Neuronal stem cell (in vitro differentiated cells): ENCODE measurements at regions not wholly inside any gene's neighbourhood (a gene's known extent, or its start where the extent isn't known, plus 50 kb on each side); places are given as distances from the start of the nearest gene placed in this dataset.

ENCODE experiments used
- DNase-seq: peaks from one replicate; pipeline ENCODE4 v3.0.0-alpha.2; 2013; ENCODE audit warnings: low spot score
- H2AFZ ChIP-seq: one replicate; pipeline ENCODE4 v1.6.1; 2013; ENCODE audit warnings: mild to moderate bottlenecking, low read length, inconsistent platforms
- H2AK5ac ChIP-seq: 2 replicates; pipeline ENCODE4 v1.6.1; 2013; ENCODE audit warnings: low read depth, mild to moderate bottlenecking, inconsistent platforms, low read length, moderate library complexity, mixed read lengths
- H2BK120ac ChIP-seq: 2 replicates; pipeline ENCODE4 v1.6.1; 2013; ENCODE audit warnings: low read depth, mild to moderate bottlenecking, inconsistent platforms, low read length, moderate library complexity, mixed read lengths
- H2BK12ac ChIP-seq: one replicate; pipeline ENCODE4 v1.6.1; 2013; ENCODE audit warnings: low read length, inconsistent platforms
- H2BK15ac ChIP-seq: 2 replicates; pipeline ENCODE4 v1.6.1; 2013; ENCODE audit warnings: mild to moderate bottlenecking, low read length, inconsistent platforms, mixed read lengths
- H2BK5ac ChIP-seq: one replicate; pipeline ENCODE4 v1.6.1; 2013; ENCODE audit warnings: inconsistent platforms, mild to moderate bottlenecking, low read length, moderate library complexity
- H3K14ac ChIP-seq: one replicate; pipeline ENCODE4 v1.6.1; 2013; ENCODE audit warnings: low read length, inconsistent platforms
- H3K18ac ChIP-seq: 2 replicates; pipeline ENCODE4 v1.6.1; 2013; ENCODE audit warnings: low read length, inconsistent platforms
- H3K23ac ChIP-seq: 2 replicates; pipeline ENCODE4 v1.6.1; 2013; ENCODE audit warnings: low read depth, mild to moderate bottlenecking, mixed read lengths, low read length, inconsistent platforms; ENCODE audit not compliant: poor library complexity
- H3K27ac ChIP-seq: replicated peaks from 3 replicates; pipeline ENCODE4 v1.5.1; 2013; ENCODE audit warnings: low read length, inconsistent platforms
- H3K27me3 ChIP-seq, 3 experiments: 2 replicates each; pipeline ENCODE4 v1.6.1; 2013; ENCODE audit warnings: low read length in 3 of 3, mild to moderate bottlenecking in 2 of 3, inconsistent platforms in 1 of 3, low read depth in 1 of 3, mixed read lengths in 1 of 3, moderate library complexity in 1 of 3; ENCODE audit not compliant: control insufficient read depth in 3 of 3, insufficient read depth in 3 of 3
- H3K36me3 ChIP-seq, 2 donors: replicated peaks in 1 of 2; 2 replicates each; pipeline ENCODE4 v1.6.1; 2013; ENCODE audit warnings: low read length in 2 of 2; ENCODE audit not compliant: control insufficient read depth in 2 of 2, insufficient read depth in 2 of 2
- H3K4ac ChIP-seq: 2 replicates; pipeline ENCODE4 v1.6.1; 2013; ENCODE audit warnings: inconsistent platforms, mild to moderate bottlenecking, low read length, moderate library complexity
- H3K4me1 ChIP-seq, 2 donors: 1 replicate in 1 of 2; 2 replicates in 1 of 2; pipeline ENCODE4 v1.6.1; 2013; ENCODE audit warnings: low read length in 2 of 2, low read depth in 1 of 2; ENCODE audit not compliant: control insufficient read depth in 2 of 2, insufficient read depth in 1 of 2
- H3K4me2 ChIP-seq: one replicate; pipeline ENCODE4 v1.6.1; 2013; ENCODE audit warnings: mild to moderate bottlenecking, low read length, inconsistent platforms; ENCODE audit not compliant: insufficient read depth, poor library complexity, severe bottlenecking
- H3K4me3 ChIP-seq, 2 donors: 2 replicates each; pipeline ENCODE4 v1.5.1; 2013; ENCODE audit warnings: low read length in 2 of 2, mild to moderate bottlenecking in 2 of 2, inconsistent platforms in 1 of 2, moderate library complexity in 1 of 2
- H3K79me1 ChIP-seq: one replicate; pipeline ENCODE4 v1.6.1; 2013; ENCODE audit warnings: low read depth, mild to moderate bottlenecking, inconsistent platforms, low read length, moderate library complexity
- H3K9ac ChIP-seq: one replicate; pipeline ENCODE4 v1.6.1; 2013; ENCODE audit warnings: mild to moderate bottlenecking, low read depth, low read length, inconsistent platforms; ENCODE audit not compliant: poor library complexity
- H3K9me3 ChIP-seq, 2 donors: replicated peaks in 1 of 2; 2 replicates each; pipeline versions ENCODE3 to v1.6.1; 2013; ENCODE audit warnings: low read length in 2 of 2, mild to moderate bottlenecking in 2 of 2, inconsistent platforms in 1 of 2, low read depth in 1 of 2, mixed read lengths in 1 of 2, moderate library complexity in 1 of 2; ENCODE audit not compliant: control insufficient read depth in 2 of 2, insufficient read depth in 1 of 2
- H4K8ac ChIP-seq: one replicate; pipeline ENCODE4 v1.6.1; 2013; ENCODE audit warnings: low read depth, mild to moderate bottlenecking, inconsistent platforms, low read length, moderate library complexity
- H4K91ac ChIP-seq: one replicate; pipeline ENCODE4 v1.6.1; 2013; ENCODE audit warnings: low read length, low read depth, mild to moderate bottlenecking, inconsistent platforms; ENCODE audit not compliant: poor library complexity
- whole genome bisulfite sequencing, 2 donors: extraction: QIAGEN DNeasy Blood & Tissue Kit; methylation state at CpG; one replicate each; pipeline ENCODE4 v1.1.7; 2013; ENCODE audit warnings: missing lambda C conversion rate in 2 of 2, mixed read lengths in 1 of 2; ENCODE audit not compliant: insufficient read length in 2 of 2, insufficient replicate concordance in 1 of 2; ENCODE audit errors: extremely low coverage in 2 of 2; 5-methylcytosine and 5-hydroxymethylcytosine counted together

DNA sequence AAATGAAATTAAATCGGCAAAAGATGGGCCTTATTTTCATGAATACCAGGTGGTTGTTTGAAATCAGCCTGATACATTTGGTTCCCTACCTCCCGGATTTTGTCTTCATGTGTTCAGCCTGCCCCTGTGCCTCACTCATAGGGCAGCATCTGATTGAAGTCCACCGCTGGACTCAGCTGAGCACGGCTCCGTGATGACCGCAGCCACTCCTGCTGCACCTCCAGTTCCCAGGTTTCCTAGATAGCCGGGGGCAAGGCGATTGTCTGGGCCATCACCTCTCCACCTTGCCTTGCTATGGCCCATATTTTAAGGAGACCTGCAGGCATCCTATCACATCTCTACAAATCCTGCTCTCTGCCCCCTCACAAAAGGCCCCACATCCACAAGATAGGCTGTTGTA lies 563.8 kb downstream of the NUF2 start:
- Histone ChIP-seq H2BK15ac (no peak overlapping the region), H4K8ac (no peak overlapping the region), H3K9me3 (no peaks in the 10 kb centered on the region), H2BK12ac (no peak overlapping the region), H2BK5ac (no peak overlapping the region), H3K27me3 (no peaks in the 10 kb centered on the region), H2AFZ (no peak overlapping the region), H3K27ac (no peak overlapping the region), H2AK5ac (no peak overlapping the region), H4K91ac (no peak overlapping the region), H3K23ac (no peak overlapping the region), H2BK120ac (no peak overlapping the region), H3K18ac (no peak overlapping the region), H3K4me3 (peak overlapping the region in 1 of 2 donors; percentile 45), H3K9ac (no peak overlapping the region), H3K4ac (no peak overlapping the region), H3K79me1 (no peaks in the 10 kb centered on the region), H3K4me1 (no peaks in the 10 kb centered on the region), H3K14ac (no peak overlapping the region), H3K36me3 (no peaks in the 10 kb centered on the region), H3K4me2 (no peak overlapping the region)
- no CpG with 5 or more reads among the region's 8 CpGs for WGBS, 2 donors
- DNase-seq = no peak

DNA sequence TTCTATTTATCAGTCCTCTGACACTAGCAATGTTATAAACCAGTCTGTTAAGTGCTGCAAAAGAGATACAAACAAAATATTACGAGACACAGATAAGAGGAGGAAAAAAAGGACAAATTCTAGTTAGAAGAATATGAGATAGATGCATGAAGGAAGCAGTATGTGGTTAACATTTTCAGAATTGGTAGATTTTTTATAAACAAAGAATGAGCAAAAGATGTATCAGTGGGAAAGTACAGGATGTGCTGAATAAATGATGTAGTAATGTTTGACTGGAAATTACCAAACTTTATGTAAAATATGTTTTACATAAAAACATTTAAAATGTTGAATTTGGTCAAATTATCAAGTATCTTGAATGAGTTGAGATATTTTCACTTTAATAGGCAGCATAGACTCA lies 574.2 kb downstream of the NUF2 start:
- Histone ChIP-seq H3K36me3 (no peaks in the 10 kb centered on the region), H3K9me3 (peaks cover 0 to 1% of the 10 kb centered on the region in 2 donors)
- no CpG with 5 or more reads among the region's 1 CpG for WGBS, 2 donors

DNA sequence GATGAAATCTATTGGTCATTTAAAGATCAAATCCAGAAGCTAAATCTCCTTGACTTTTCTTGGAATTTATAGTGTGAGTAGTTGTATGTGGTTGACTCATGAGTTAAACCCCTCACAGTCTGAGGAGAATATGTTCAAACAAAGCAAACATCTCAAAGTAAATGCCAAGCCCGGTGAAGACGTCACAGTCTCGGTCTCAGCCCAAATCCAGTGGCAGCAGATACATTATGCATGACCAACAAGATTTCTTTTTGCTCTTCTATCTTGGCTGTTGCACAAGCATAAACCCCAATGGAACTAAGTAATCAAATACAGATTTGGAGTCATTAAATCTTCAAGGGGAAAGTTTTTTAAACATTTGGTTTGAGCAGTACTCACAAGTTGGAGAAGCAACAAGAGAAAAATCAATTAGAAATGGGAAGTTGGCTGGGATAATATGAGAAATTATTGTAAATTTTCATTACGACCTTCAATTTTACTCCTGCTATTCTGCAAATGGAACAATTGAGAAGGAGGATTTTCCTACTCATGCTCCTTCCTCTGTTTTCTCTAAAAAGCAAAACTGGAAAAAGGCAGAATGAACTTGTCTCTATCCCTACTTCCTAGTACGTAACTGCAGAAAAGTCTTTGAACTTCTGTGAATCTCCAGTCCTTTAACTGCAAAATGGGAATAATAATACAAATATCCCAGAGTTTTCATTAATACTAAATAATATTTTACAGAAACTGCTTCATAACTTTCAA lies 575.8 kb downstream of the NUF2 start:
- Histone ChIP-seq H2BK120ac (no peak overlapping the region), H3K23ac (no peak overlapping the region), H3K79me1 (no peaks in the 10 kb centered on the region), H3K9ac (no peak overlapping the region), H3K4me3 (no peak overlapping the region), H3K27ac (no peak overlapping the region), H3K14ac (no peak overlapping the region), H3K9me3 (no peaks in the 10 kb centered on the region), H2AFZ (no peak overlapping the region), H4K91ac (no peak overlapping the region), H2BK12ac (no peak overlapping the region), H2BK5ac (no peak overlapping the region), H3K4me1 (no peaks in the 10 kb centered on the region), H2AK5ac (no peak overlapping the region), H3K18ac (no peak overlapping the region), H2BK15ac (no peak overlapping the region), H3K27me3 (no peaks in the 10 kb centered on the region), H3K4ac (no peak overlapping the region), H3K36me3 (no peaks in the 10 kb centered on the region), H3K4me2 (no peak overlapping the region), H4K8ac (no peak overlapping the region)
- no peak for DNase-seq
- no CpG with 5 or more reads among the region's 5 CpGs for WGBS, 2 donors

More for the DNA sequence above, 574.2 kb downstream of the NUF2 start:
- Histone ChIP-seq H3K23ac (no peak overlapping the region), H3K18ac (no peak overlapping the region), H2BK15ac (no peak overlapping the region), H2BK120ac (no peak overlapping the region), H4K8ac (no peak overlapping the region), H2AK5ac (no peak overlapping the region), H4K91ac (no peak overlapping the region), H3K4me3 (no peak overlapping the region), H2BK5ac (no peak overlapping the region), H2BK12ac (no peak overlapping the region), H3K27me3 (no peaks in the 10 kb centered on the region), H3K79me1 (no peaks in the 10 kb centered on the region), H3K4ac (no peak overlapping the region), H3K4me1 (no peaks in the 10 kb centered on the region), H3K4me2 (no peak overlapping the region), H3K27ac (no peak overlapping the region), H2AFZ (no peak overlapping the region), H3K9ac (no peak overlapping the region), H3K14ac (no peak overlapping the region)
- no peak for DNase-seq

DNA sequence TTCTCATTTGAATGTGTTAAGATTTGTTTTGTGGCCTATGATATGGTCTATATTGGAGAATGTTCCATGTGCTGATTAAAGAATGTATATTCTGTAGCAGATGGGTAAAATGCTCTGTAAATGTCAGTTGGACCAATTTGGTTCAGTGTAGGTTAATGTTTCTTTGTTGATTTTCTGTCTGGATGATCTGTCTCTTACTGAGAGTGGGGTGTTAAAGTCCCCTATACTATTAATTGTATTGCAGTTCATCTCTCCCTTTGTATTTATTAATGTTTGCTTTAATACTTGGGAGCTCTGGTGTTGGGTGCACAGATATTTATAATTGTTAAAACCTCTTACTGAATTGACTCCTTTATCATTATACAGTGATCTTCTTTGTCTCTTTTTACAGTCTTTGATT lies 584.5 kb downstream of the NUF2 start:
- Histone ChIP-seq H2BK5ac (no peak overlapping the region), H3K4me1 (no peaks in the 10 kb centered on the region), H3K9ac (no peak overlapping the region), H2BK12ac (no peak overlapping the region), H2BK15ac (no peak overlapping the region), H3K79me1 (no peaks in the 10 kb centered on the region), H3K4me2 (no peak overlapping the region), H3K36me3 (no peaks in the 10 kb centered on the region), H3K27ac (no peak overlapping the region), H3K23ac (no peak overlapping the region), H3K14ac (no peak overlapping the region), H2BK120ac (no peak overlapping the region), H2AFZ (no peak overlapping the region), H3K18ac (no peak overlapping the region), H3K4ac (no peak overlapping the region), H4K91ac (no peak overlapping the region), H3K9me3 (no peaks in the 10 kb centered on the region), H2AK5ac (no peak overlapping the region), H3K27me3 (no peaks in the 10 kb centered on the region), H4K8ac (no peak overlapping the region), H3K4me3 (no peak overlapping the region)
- DNase-seq = no peak
